ENCODE measurements at regions not wholly inside any gene's neighbourhood (a gene's known extent, or its start where the extent isn't known, plus 50 kb on each side); places are given as distances from the start of the nearest gene placed in this dataset.

DNA sequence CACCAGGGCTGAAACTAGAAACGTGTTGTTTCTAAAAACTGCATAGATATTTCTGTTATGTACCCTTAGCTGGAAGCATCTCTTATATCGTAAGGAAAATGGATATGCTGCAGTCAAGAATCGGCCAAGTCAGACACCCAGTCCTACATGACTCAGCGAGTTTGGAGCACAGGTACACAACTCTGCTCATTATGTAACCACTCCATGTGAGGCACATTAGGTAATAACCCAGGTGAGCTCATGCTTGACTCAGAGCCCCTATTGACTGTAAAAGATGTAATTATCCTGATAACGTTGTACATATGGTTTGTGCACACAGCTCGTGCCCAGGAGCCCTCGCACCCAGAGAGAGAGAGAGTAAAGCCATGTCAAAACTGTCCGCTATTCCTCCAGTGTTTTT, 593.7 kb upstream of the ACO1 start (continued):
- no peak for TF ChIP-seq EGR1 (IDR thresholded peaks at IDR 0.05; ENCODE audit: borderline replicate concordance in 1 of 2, low read depth in 2 of 2, low read length in 2 of 2)

DNA sequence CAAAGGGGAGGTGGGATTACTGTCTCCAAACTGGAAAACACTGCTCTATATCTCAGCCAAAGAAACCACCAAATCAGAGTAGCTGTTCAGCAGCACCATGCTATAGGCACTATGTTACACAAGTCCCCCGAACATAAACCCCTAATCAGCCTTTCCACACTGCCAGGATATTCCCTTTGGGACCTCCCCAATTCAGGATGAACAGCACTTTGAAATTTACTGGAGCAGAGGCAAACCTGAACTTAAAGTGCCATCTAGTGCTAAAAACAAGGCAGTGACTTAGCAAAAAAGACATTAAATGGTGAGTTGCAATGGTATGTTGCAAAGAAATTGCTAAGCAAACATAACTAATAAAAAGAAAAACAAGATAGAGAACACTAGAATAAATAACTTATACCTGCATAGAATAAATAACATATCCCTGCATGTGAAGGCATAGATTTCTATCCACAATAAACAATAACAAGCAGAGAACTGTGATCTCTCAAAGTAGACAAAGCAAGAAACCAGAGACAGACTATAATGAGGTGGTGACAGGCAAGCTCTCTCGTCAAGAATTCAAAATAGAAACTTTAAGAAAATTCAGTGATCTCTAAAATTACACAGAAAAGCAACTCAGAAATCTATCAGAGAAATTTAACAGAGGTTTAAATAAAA, 584.4 kb upstream of the ACO1 start:
- H3K36me3 ChIP-seq (ENCODE audit: control insufficient read depth in 2 of 2, insufficient read depth in 2 of 2, low read length in 1 of 2) = no peaks in the 10 kb centered on the region
- ChIA-PET RAD21 (ENCODE audit: unreplicated experiment) (no interaction called here), SMC1A (ENCODE audit: uncharacterized antibody, unreplicated experiment) (interaction anchor here (0.6 to 1.2 kb wide), 2 partner anchors 9 to 91 kb away, joined by 3 read pairs; no protein-coding TSS in a partner anchor), POLR2A (no interaction called here), CTCF (interaction anchor here (0.6 to 1.4 kb wide), 3 partner anchors 9 to 1001 kb away, joined by 3 read pairs; no protein-coding TSS in a partner anchor)
- peak; percentile 4 for DNase-seq (ENCODE audit: low read depth, low spot score)
- intact Hi-C loops (cut with micrococcal nuclease; ENCODE audit: unreplicated experiment) (loop anchor here (1.0 to 10.0 kb wide), 2 partner anchors 455 to 680 kb away; no protein-coding TSS in a partner anchor), in situ Hi-C loops (cut with MboI) (no loop called here)
- no peak overlapping the region for H2AFZ ChIP-seq (ENCODE audit: control insufficient read depth, low read depth, low read length)
- no peaks in the 10 kb centered on the region for H4K20me1 ChIP-seq (ENCODE audit: control insufficient read depth, insufficient read depth)
- H3K27me3 ChIP-seq (replicated peaks in 1 of 2; ENCODE audit: control insufficient read depth in 2 of 2, insufficient read depth in 2 of 2, low read length in 1 of 2) = no peaks in the 10 kb centered on the region
- H3K79me2 ChIP-seq (ENCODE audit: control insufficient read depth, insufficient read depth, low read length) = no peaks in the 10 kb centered on the region
- H3K27ac ChIP-seq (ENCODE audit: control insufficient read depth, insufficient read depth) = no peak overlapping the region
- H3K4me3 ChIP-seq = no peak overlapping the region
- H3K4me1 ChIP-seq (ENCODE audit: control insufficient read depth, insufficient read depth, low read length) = no peaks in the 10 kb centered on the region
- 0% methylated on average over 2 of the region's 2 CpGs for WGBS (ENCODE audit: insufficient coverage, insufficient replicate concordance, low lambda C conversion rate, missing lambda C conversion rate)
- H3K9me3 ChIP-seq (replicated peaks; ENCODE audit: control insufficient read depth, insufficient read depth, low read length) = no peaks in the 10 kb centered on the region
- H3K9ac ChIP-seq (ENCODE audit: control insufficient read depth, insufficient read depth, low read length) = no peak overlapping the region
- no TSS peak for BruUV-seq (replicated peaks)
- FAIRE-seq = peak; percentile 90
- ATAC-seq = no peak
- no peak overlapping the region for H3K4me2 ChIP-seq (ENCODE audit: control insufficient read depth, insufficient read depth)
- TF ChIP-seq NFIC (IDR thresholded peaks at IDR 0.05; ENCODE audit: low read depth, low read length) (no peak), SUZ12 (IDR thresholded peaks at IDR 0.05; ENCODE audit: unreplicated experiment) (no peak), BMI1 (IDR thresholded peaks at IDR 0.05; ENCODE audit: borderline replicate concordance) (no peak), EP300 (IDR thresholded peaks at IDR 0.05; ENCODE audit: borderline replicate concordance in 1 of 2, control insufficient read depth in 1 of 2, low read depth in 2 of 2, low read length in 2 of 2) (no peak), SMC3 (IDR thresholded peaks at IDR 0.05; ENCODE audit: borderline replicate concordance, low read length) (peak; percentile 74; the same call in 1 of the 2 replicates), TCF3 (IDR thresholded peaks at IDR 0.05; ENCODE audit: borderline replicate concordance, insufficient read depth, low read depth, low read length) (no peak), NR2C2 (IDR thresholded peaks at IDR 0.05; ENCODE audit: borderline replicate concordance, control insufficient read depth, insufficient read length, low read depth) (no peak), RAD21 (IDR thresholded peaks at IDR 0.05; ENCODE audit: insufficient read depth, low read depth, low read length) (peak; percentile 84)
- TF ChIP-seq, protein P1, sequence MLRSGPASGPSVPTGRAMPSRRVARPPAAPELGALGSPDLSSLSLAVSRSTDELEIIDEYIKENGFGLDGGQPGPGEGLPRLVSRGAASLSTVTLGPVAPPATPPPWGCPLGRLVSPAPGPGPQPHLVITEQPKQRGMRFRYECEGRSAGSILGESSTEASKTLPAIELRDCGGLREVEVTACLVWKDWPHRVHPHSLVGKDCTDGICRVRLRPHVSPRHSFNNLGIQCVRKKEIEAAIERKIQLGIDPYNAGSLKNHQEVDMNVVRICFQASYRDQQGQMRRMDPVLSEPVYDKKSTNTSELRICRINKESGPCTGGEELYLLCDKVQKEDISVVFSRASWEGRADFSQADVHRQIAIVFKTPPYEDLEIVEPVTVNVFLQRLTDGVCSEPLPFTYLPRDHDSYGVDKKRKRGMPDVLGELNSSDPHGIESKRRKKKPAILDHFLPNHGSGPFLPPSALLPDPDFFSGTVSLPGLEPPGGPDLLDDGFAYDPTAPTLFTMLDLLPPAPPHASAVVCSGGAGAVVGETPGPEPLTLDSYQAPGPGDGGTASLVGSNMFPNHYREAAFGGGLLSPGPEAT (IDR thresholded peaks at IDR 0.05; ENCODE audit: low read depth) = no peak
- TF ChIP-seq, protein P2, sequence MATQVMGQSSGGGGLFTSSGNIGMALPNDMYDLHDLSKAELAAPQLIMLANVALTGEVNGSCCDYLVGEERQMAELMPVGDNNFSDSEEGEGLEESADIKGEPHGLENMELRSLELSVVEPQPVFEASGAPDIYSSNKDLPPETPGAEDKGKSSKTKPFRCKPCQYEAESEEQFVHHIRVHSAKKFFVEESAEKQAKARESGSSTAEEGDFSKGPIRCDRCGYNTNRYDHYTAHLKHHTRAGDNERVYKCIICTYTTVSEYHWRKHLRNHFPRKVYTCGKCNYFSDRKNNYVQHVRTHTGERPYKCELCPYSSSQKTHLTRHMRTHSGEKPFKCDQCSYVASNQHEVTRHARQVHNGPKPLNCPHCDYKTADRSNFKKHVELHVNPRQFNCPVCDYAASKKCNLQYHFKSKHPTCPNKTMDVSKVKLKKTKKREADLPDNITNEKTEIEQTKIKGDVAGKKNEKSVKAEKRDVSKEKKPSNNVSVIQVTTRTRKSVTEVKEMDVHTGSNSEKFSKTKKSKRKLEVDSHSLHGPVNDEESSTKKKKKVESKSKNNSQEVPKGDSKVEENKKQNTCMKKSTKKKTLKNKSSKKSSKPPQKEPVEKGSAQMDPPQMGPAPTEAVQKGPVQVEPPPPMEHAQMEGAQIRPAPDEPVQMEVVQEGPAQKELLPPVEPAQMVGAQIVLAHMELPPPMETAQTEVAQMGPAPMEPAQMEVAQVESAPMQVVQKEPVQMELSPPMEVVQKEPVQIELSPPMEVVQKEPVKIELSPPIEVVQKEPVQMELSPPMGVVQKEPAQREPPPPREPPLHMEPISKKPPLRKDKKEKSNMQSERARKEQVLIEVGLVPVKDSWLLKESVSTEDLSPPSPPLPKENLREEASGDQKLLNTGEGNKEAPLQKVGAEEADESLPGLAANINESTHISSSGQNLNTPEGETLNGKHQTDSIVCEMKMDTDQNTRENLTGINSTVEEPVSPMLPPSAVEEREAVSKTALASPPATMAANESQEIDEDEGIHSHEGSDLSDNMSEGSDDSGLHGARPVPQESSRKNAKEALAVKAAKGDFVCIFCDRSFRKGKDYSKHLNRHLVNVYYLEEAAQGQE (IDR thresholded peaks at IDR 0.05; ENCODE audit: low read depth, low read length) = no peak
- TF ChIP-seq, protein P3, sequence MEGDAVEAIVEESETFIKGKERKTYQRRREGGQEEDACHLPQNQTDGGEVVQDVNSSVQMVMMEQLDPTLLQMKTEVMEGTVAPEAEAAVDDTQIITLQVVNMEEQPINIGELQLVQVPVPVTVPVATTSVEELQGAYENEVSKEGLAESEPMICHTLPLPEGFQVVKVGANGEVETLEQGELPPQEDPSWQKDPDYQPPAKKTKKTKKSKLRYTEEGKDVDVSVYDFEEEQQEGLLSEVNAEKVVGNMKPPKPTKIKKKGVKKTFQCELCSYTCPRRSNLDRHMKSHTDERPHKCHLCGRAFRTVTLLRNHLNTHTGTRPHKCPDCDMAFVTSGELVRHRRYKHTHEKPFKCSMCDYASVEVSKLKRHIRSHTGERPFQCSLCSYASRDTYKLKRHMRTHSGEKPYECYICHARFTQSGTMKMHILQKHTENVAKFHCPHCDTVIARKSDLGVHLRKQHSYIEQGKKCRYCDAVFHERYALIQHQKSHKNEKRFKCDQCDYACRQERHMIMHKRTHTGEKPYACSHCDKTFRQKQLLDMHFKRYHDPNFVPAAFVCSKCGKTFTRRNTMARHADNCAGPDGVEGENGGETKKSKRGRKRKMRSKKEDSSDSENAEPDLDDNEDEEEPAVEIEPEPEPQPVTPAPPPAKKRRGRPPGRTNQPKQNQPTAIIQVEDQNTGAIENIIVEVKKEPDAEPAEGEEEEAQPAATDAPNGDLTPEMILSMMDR (IDR thresholded peaks at IDR 0.05 in 2 of 3, conservative IDR thresholded peaks at IDR 0.05 in 1 of 3; ENCODE audit: control insufficient read depth in 2 of 3, extremely low read depth in 1 of 3, insufficient read depth in 1 of 3, low read depth in 3 of 3, low read length in 3 of 3) = peak; percentile 25 to 61 (median 44); a peak in 5 of 6 replicates
